Stomach (tissue), 8 donors: ENCODE measurements at regions not wholly inside any gene's neighbourhood (a gene's known extent, or its start where the extent isn't known, plus 50 kb on each side); places are given as distances from the start of the nearest gene placed in this dataset.

ENCODE experiments used
- DNase-seq, 2 donors: peaks; one replicate each; pipeline versions ENCODE4 v3.0.0 to v3.0.0-alpha.2; 2013 to 2019
- H3K27ac ChIP-seq, 5 donors: fragments of 200-600 bp in 4 of 5; sonication (generic) in 4 of 5; one replicate each; pipeline ENCODE4 v1.5.1; 2013 to 2019; ENCODE audit warnings: mild to moderate bottlenecking in 1 of 5, moderate library complexity in 1 of 5
- H3K27me3 ChIP-seq, 3 donors: fragments of 200-600 bp; sonication (generic); one replicate each; pipeline ENCODE4 v1.5.1; 2017 to 2019; ENCODE audit warnings: mixed run types in 1 of 3
- H3K36me3 ChIP-seq, 4 donors: fragments of 200-600 bp; sonication (generic); 1 replicate in 3 of 4; 2 replicates in 1 of 4; pipeline ENCODE4 v1.5.1; 2016 to 2019
- H3K4me1 ChIP-seq, 4 donors: fragments of 200-600 bp; sonication (generic); one replicate each; pipeline ENCODE4 v1.5.1; 2016 to 2019
- H3K4me3 ChIP-seq, 4 donors: fragments of 200-600 bp; sonication (generic) in 3 of 4; one replicate each; pipeline ENCODE4 v1.5.1; 2016 to 2019; ENCODE audit warnings: mild to moderate bottlenecking in 1 of 4
- H3K9me3 ChIP-seq, 4 donors: fragments of 200-600 bp; sonication (generic); one replicate each; pipeline ENCODE4 v1.5.1; 2016 to 2019
- EP300 ChIP-seq: sonication (generic); formaldehyde crosslinking; IDR thresholded peaks from one replicate; pipeline ENCODE4 v1.6.1; 2017; ENCODE audit warnings: antibody characterized with exemption
- POLR2A ChIP-seq, 4 donors: fragments of 450-650 bp; IDR thresholded peaks; one replicate each; pipeline ENCODE4 v1.6.1; 2016; ENCODE audit warnings: antibody characterized with exemption in 4 of 4, control low read depth in 2 of 4, mild to moderate bottlenecking in 1 of 4, moderate library complexity in 1 of 4
- POLR2AphosphoS5 ChIP-seq, 3 donors: sonication (generic); formaldehyde crosslinking; IDR thresholded peaks; one replicate each; pipeline ENCODE4 v1.6.1; 2016; ENCODE audit warnings: antibody characterized with exemption in 3 of 3
- WGBS, 5 donors: extraction: QIAGEN DNeasy Blood & Tissue Kit in 3 of 5; methylation state at CpG; one replicate each; pipeline versions ENCODE4 v1.1.5 to v1.1.7; 2013 to 2018; 5-methylcytosine and 5-hydroxymethylcytosine counted together
- intact Hi-C: fragments of 100-400 bp; cut with DNase I; formaldehyde crosslinking; loops from one replicate; pipeline ENCODE4 v1.15.1; 2023; ENCODE audit warnings: low total_unique reads
- TF ChIP-seq, protein P1 (sequence below), 7 experiments: fragments of 450-650 bp in 4 of 7; fragments of 200-600 bp in 3 of 7; sonication (generic) in 3 of 7; IDR thresholded peaks; one replicate each; pipeline ENCODE4 v1.5.1; 2016 to 2019; ENCODE audit warnings: antibody characterized with exemption in 7 of 7, control low read depth in 2 of 7, mild to moderate bottlenecking in 1 of 7
- donor health status: healthy with polysubstance abuse.
- donor health status: Bipolar disorder and iron deficiency.
- donor health status: healthy.

DNA sequence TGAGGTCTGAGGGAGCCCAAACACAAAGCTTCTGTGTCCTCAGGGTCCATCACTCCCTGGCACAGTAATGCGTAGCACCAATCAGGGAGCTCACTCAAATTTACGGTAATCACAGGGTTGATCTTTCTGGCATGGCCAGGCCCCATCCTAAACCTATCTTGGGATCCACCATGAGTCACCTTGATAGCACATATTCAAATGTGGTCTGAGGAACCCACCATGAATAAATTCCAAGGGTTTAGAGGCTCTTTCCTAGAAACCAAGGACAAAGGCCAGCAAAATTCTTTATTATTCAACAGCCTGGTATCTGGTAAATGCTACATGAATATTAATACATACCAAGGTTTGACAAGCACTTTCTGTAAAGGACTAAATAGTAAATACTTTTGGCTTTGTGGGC is 254.5 kb downstream of the TLR4 start:
- Histone ChIP-seq H3K27me3 (no peaks in the 10 kb centered on the region), H3K4me3 (no peak overlapping the region), H3K9me3 (no peaks in the 10 kb centered on the region), H3K4me1 (peaks cover 0 to 7% (median 0%) of the 10 kb centered on the region in 4 donors), H3K27ac (no peak overlapping the region), H3K36me3 (no peaks in the 10 kb centered on the region)
- DNase-seq, result no peak
- WGBS, 5 donors, result 87 to 98% (median 96%) methylated on average over 2 of the region's 2 CpGs
- intact Hi-C loops, result no loop called here
- TF ChIP-seq EP300 (no peak), POLR2A (IDR thresholded peaks at IDR 0.05) (no peak)
- TF ChIP-seq, protein P1, sequence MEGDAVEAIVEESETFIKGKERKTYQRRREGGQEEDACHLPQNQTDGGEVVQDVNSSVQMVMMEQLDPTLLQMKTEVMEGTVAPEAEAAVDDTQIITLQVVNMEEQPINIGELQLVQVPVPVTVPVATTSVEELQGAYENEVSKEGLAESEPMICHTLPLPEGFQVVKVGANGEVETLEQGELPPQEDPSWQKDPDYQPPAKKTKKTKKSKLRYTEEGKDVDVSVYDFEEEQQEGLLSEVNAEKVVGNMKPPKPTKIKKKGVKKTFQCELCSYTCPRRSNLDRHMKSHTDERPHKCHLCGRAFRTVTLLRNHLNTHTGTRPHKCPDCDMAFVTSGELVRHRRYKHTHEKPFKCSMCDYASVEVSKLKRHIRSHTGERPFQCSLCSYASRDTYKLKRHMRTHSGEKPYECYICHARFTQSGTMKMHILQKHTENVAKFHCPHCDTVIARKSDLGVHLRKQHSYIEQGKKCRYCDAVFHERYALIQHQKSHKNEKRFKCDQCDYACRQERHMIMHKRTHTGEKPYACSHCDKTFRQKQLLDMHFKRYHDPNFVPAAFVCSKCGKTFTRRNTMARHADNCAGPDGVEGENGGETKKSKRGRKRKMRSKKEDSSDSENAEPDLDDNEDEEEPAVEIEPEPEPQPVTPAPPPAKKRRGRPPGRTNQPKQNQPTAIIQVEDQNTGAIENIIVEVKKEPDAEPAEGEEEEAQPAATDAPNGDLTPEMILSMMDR (IDR thresholded peaks at IDR 0.05), result no peak

DNA sequence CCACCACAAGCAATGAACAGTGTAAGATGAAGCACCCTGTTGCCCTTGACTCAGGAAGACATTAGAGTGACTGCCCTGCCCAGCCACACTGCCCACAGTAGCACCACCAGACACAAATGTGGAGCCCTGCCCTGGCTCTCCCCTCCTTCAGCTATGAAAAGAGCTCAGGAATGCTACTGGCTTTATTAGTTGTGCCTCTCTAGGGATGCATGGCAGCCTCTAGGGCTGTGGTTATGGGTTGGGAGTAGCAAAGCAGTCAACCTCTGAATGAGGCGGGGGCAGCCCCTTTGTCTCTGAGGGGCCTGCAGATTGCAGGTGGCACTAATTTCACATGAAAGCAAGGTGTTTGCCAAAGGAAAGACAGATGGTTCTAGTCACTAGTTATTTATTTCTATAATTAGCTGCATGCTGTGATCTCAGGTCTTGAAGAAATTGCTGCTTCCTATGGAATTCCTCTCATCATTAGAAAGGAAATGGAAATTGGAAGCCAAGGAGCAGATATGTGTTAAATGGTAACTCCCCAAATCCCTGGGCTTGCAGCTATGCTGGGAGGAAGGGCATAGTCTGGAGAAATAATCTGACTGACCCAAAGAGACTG is 259.4 kb downstream of the TLR4 start:
- Histone ChIP-seq H3K9me3 (no peaks in the 10 kb centered on the region), H3K4me3 (no peak overlapping the region), H3K27me3 (no peaks in the 10 kb centered on the region), H3K4me1 (no peaks in the 10 kb centered on the region), H3K36me3 (no peaks in the 10 kb centered on the region), H3K27ac (no peak overlapping the region)
- TF ChIP-seq POLR2A (IDR thresholded peaks at IDR 0.05) (no peak), POLR2AphosphoS5 (IDR thresholded peaks at IDR 0.05) (no peak), EP300 (no peak)
- TF ChIP-seq, protein P1 (IDR thresholded peaks at IDR 0.05), result no peak
- WGBS, 5 donors, result 82 to 97% (median 91%) methylated on average over 1 of the region's 1 CpG
- intact Hi-C loops, result no loop called here
- no peak for DNase-seq

DNA sequence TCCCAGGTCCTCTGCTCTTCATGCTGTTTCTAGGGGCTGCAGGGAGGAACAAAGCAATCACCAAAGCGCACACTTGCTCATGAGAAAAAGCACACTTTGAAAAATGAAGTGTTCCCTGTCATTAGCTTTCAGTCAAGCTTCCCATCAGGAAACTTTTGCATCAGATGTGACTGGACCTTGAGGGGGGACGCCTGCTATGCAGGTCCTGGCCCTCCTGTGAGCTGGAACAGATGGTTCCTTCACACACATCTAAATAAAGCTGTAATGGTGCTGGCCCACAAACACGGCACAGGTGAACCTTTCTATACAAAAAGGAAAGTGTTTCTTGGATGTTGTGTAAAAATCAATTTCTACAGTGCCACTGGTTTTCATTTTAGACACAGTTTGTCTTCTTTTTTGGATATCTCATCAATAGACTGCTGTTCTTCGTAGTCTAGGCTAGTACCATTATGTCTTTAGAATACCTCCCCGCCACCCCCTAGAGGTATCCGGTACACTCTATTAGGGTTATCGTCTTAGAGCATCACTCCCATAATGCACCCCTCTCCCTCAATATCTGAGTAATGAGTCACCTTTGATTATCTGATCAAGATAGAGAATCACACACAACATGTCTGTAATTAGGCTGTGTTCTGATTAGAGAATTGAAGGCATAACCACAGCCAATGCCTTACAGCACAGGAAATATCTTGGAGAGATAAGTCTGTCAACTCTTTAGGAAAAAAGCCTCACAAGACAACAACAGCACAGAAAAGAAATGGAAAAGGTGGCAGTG is 266.3 kb downstream of the TLR4 start:
- WGBS, 5 donors, result 79 to 89% (median 83%) methylated on average over 7 of the region's 7 CpGs

DNA sequence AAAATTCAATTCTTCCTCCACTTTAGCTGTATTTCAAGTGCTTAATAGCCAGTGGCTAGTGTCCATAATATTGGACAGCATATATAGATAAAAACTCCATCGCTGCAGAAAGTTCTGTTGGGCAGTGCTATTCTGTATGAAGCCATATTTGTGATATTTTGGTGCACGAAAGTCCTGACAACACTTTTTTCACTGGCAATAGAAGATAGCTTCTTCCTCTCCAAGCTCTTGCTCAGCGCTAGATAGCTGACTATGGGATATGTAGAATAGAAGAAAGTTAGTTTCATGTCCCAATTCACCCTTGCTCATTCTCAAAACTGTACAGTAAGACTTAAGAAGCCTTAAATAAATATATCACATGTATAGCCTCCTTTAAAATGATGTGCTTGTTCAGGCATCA is 269.9 kb downstream of the TLR4 start:
- H3K9me3 ChIP-seq, result no peaks in the 10 kb centered on the region
- WGBS, 5 donors, result 54 to 72% (median 59%) methylated on average over 3 of the region's 3 CpGs
- H3K4me1 ChIP-seq, result no peaks in the 10 kb centered on the region
- intact Hi-C loops, result no loop called here
- H3K27ac ChIP-seq, result no peak overlapping the region
- TF ChIP-seq POLR2AphosphoS5 (IDR thresholded peaks at IDR 0.05), result no peak
- TF ChIP-seq, protein P1 (IDR thresholded peaks at IDR 0.05), result no peak
- no peak for TF ChIP-seq POLR2A (IDR thresholded peaks at IDR 0.05)
- TF ChIP-seq EP300, result no peak
- no peaks in the 10 kb centered on the region for H3K36me3 ChIP-seq
- no peaks in the 10 kb centered on the region for H3K27me3 ChIP-seq
- no peak for DNase-seq
- H3K4me3 ChIP-seq, result no peak overlapping the region

More for the DNA sequence above, 266.3 kb downstream of the TLR4 start:
- intact Hi-C loops, result no loop called here
- Histone ChIP-seq H3K9me3 (no peaks in the 10 kb centered on the region), H3K4me1 (no peaks in the 10 kb centered on the region), H3K27me3 (no peaks in the 10 kb centered on the region), H3K27ac (no peak overlapping the region), H3K4me3 (no peak overlapping the region), H3K36me3 (no peaks in the 10 kb centered on the region)
- TF ChIP-seq POLR2AphosphoS5 (IDR thresholded peaks at IDR 0.05), result no peak
- TF ChIP-seq, protein P1 (IDR thresholded peaks at IDR 0.05), result no peak
- TF ChIP-seq POLR2A (IDR thresholded peaks at IDR 0.05), result no peak
- TF ChIP-seq EP300, result no peak
- no peak for DNase-seq
